Ishikawa (cell line): ENCODE measurements at regions not wholly inside any gene's neighbourhood (a gene's known extent, or its start where the extent isn't known, plus 50 kb on each side); places are given as distances from the start of the nearest gene placed in this dataset.

ENCODE experiments used
- CEBPB ChIP-seq: IDR thresholded peaks from 2 replicates; pipeline ENCODE4 v1.6.1; 2012
- CREB1 ChIP-seq: IDR thresholded peaks from 2 replicates; pipeline ENCODE4 v1.6.1; 2012; ENCODE audit warnings: low read depth
- EP300 ChIP-seq: IDR thresholded peaks from 2 replicates; pipeline ENCODE4 v1.6.1; 2012; ENCODE audit warnings: borderline replicate concordance
- MAX ChIP-seq: IDR thresholded peaks from 2 replicates; pipeline ENCODE4 v1.6.1; 2012
- NFIC ChIP-seq: IDR thresholded peaks from 2 replicates; pipeline ENCODE4 v1.6.1; 2012
- RAD21 ChIP-seq: IDR thresholded peaks from 2 replicates; pipeline ENCODE4 v1.6.1; 2012; ENCODE audit warnings: low read depth
- TAF1 ChIP-seq: IDR thresholded peaks from 2 replicates; pipeline ENCODE4 v1.6.1; 2012; ENCODE audit warnings: low read depth, mild to moderate bottlenecking
- TCF12 ChIP-seq: IDR thresholded peaks from 2 replicates; pipeline ENCODE4 v1.6.1; 2012; ENCODE audit warnings: low read depth
- YY1 ChIP-seq: IDR thresholded peaks from 2 replicates; pipeline ENCODE4 v1.6.1; 2012; ENCODE audit warnings: low read depth
- TF ChIP-seq, protein P1 (sequence below): IDR thresholded peaks from 2 replicates; pipeline ENCODE4 v1.6.1; 2012; ENCODE audit warnings: low read depth, mild to moderate bottlenecking

GRCh38 chr5:167598166-167598565, 693.3 kb upstream of the WWC1 start:
- TF ChIP-seq, protein P1, sequence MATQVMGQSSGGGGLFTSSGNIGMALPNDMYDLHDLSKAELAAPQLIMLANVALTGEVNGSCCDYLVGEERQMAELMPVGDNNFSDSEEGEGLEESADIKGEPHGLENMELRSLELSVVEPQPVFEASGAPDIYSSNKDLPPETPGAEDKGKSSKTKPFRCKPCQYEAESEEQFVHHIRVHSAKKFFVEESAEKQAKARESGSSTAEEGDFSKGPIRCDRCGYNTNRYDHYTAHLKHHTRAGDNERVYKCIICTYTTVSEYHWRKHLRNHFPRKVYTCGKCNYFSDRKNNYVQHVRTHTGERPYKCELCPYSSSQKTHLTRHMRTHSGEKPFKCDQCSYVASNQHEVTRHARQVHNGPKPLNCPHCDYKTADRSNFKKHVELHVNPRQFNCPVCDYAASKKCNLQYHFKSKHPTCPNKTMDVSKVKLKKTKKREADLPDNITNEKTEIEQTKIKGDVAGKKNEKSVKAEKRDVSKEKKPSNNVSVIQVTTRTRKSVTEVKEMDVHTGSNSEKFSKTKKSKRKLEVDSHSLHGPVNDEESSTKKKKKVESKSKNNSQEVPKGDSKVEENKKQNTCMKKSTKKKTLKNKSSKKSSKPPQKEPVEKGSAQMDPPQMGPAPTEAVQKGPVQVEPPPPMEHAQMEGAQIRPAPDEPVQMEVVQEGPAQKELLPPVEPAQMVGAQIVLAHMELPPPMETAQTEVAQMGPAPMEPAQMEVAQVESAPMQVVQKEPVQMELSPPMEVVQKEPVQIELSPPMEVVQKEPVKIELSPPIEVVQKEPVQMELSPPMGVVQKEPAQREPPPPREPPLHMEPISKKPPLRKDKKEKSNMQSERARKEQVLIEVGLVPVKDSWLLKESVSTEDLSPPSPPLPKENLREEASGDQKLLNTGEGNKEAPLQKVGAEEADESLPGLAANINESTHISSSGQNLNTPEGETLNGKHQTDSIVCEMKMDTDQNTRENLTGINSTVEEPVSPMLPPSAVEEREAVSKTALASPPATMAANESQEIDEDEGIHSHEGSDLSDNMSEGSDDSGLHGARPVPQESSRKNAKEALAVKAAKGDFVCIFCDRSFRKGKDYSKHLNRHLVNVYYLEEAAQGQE: no peak
- TF ChIP-seq CEBPB (no peak), EP300 (no peak), MAX (no peak), RAD21 (no peak), TAF1 (no peak), YY1 (no peak), NFIC (no peak), TCF12 (no peak), CREB1 (no peak)
